ENCODE measurements at regions not wholly inside any gene's neighbourhood (a gene's known extent, or its start where the extent isn't known, plus 50 kb on each side); places are given as distances from the start of the nearest gene placed in this dataset.

DNA sequence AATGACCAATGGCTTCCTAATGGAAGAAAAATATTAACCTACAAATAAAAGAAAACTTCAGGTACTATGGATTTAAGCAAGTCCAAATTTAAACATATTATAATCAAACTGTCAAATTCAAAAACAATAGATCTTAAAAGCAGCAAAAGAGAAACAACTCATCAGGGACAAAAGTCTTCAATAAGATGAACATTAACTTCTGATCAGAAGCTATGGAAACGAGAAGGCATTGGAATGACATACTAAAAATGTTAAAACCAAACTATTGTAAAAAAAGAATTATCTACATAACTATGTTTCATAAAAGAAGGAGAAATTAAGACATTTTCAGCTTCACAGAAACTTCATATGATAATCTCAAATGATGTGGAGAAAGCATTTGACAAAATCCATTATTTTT lies 334.7 kb downstream of the ANKRD7 start:
- no peak for TF ChIP-seq POLR2A (IDR thresholded peaks at IDR 0.05)
- TF ChIP-seq, protein P1, sequence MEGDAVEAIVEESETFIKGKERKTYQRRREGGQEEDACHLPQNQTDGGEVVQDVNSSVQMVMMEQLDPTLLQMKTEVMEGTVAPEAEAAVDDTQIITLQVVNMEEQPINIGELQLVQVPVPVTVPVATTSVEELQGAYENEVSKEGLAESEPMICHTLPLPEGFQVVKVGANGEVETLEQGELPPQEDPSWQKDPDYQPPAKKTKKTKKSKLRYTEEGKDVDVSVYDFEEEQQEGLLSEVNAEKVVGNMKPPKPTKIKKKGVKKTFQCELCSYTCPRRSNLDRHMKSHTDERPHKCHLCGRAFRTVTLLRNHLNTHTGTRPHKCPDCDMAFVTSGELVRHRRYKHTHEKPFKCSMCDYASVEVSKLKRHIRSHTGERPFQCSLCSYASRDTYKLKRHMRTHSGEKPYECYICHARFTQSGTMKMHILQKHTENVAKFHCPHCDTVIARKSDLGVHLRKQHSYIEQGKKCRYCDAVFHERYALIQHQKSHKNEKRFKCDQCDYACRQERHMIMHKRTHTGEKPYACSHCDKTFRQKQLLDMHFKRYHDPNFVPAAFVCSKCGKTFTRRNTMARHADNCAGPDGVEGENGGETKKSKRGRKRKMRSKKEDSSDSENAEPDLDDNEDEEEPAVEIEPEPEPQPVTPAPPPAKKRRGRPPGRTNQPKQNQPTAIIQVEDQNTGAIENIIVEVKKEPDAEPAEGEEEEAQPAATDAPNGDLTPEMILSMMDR (IDR thresholded peaks at IDR 0.05), result no peak

Data from tibial nerve (tissue), 3 donors.